22Rv1 (cell line): ENCODE measurements at regions not wholly inside any gene's neighbourhood (a gene's known extent, or its start where the extent isn't known, plus 50 kb on each side); places are given as distances from the start of the nearest gene placed in this dataset.

Experiments
- H3K27ac ChIP-seq: fragments of 450-650 bp; 2 replicates; pipeline ENCODE4 v1.5.1; 2017
- ZFX ChIP-seq: fragments of 450-650 bp; IDR thresholded peaks from 2 replicates; pipeline ENCODE4 v1.6.1; 2017; ENCODE audit warnings: antibody characterized with exemption, borderline replicate concordance
- TF ChIP-seq, protein P1 (sequence below): fragments of 450-650 bp; IDR thresholded peaks from 2 replicates; pipeline ENCODE4 v1.5.1; 2017; ENCODE audit warnings: mild to moderate bottlenecking

DNA sequence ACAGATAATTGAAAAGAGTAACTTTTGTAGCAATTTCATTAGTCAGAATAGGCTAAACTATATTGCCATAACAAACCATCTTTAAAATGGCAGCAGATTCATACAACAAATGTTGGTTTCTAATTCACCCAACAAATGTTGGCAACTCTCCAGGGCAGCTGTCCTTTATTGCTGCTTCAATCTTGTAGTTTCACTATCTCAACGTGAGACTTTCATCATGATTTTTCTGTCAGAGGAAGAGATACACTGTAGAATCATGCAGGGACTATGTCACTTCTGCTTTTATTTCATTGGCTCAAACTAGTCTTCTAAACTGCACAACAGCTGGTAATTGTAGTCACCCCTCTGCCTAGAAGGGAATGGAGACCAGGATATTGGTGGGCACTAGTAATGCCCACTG, 174.2 kb downstream of the TANC2 start:
- TF ChIP-seq, protein P1, sequence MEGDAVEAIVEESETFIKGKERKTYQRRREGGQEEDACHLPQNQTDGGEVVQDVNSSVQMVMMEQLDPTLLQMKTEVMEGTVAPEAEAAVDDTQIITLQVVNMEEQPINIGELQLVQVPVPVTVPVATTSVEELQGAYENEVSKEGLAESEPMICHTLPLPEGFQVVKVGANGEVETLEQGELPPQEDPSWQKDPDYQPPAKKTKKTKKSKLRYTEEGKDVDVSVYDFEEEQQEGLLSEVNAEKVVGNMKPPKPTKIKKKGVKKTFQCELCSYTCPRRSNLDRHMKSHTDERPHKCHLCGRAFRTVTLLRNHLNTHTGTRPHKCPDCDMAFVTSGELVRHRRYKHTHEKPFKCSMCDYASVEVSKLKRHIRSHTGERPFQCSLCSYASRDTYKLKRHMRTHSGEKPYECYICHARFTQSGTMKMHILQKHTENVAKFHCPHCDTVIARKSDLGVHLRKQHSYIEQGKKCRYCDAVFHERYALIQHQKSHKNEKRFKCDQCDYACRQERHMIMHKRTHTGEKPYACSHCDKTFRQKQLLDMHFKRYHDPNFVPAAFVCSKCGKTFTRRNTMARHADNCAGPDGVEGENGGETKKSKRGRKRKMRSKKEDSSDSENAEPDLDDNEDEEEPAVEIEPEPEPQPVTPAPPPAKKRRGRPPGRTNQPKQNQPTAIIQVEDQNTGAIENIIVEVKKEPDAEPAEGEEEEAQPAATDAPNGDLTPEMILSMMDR: no peak
- no peak for TF ChIP-seq ZFX
- H3K27ac ChIP-seq: no peak overlapping the region

DNA sequence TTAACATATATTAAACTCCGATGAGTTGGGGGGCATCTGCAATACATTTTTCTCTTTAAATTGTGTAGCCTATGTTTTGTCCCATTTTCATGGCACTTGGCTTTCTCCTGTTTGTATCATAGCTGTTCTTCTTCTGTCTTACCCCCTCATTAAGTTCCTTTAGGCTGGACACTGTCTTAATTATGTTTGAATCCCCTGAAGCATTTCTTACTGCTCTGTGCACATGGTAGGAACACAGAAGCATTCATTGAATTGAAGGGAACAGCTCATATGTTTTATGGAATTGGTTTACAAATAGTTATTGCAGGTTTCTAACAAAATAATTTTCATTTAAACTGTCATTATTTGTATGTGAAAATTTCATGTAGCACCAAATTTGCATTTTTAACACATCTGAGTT, 176.8 kb downstream of the TANC2 start:
- TF ChIP-seq, protein P1: no peak
- TF ChIP-seq ZFX: no peak
- H3K27ac ChIP-seq: no peak overlapping the region

DNA sequence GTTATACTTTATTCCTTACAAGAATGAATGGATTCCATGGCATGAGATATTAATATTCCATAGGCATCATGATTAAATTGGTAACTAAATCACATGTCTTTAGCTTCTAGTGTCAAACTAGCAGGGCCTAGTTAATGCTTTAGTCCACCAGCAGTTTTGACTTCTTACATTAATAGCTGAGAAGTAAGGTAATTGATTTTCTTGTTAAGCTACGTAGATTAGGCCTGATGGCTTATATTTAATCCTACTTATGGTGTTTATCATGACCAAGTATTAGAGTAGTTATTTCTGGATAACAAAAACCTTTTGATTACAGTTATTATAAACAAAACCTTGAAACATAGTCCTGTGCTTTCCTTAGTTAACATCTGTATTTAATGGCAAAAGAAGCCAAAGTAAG, 184.5 kb downstream of the TANC2 start:
- TF ChIP-seq, protein P1: no peak
- TF ChIP-seq ZFX: no peak
- H3K27ac ChIP-seq: no peak overlapping the region

DNA sequence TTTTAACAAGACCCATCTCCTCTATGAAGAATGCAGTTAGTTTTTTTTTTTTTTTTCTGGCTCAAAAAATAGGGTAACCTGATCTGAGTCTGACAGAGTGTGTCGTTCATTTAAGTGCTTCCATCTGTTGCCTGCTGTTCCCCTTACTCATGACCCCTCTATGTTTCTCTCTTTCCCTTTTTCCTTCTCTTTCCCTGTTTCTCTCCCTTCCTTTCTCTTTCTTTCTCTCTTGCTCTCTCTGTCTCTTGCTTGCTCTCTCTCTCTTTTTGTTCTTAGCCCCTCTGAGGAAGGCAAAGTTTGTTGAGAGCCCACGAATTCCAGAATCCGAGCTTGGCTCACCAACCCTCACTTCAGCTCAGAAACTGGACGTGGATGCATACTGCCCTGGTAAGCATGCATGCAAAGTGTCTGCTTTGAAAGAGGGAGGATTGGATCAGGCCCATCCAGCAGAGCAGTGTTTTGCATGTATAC, 185.0 kb downstream of the TANC2 start:
- no peak overlapping the region for H3K27ac ChIP-seq

DNA sequence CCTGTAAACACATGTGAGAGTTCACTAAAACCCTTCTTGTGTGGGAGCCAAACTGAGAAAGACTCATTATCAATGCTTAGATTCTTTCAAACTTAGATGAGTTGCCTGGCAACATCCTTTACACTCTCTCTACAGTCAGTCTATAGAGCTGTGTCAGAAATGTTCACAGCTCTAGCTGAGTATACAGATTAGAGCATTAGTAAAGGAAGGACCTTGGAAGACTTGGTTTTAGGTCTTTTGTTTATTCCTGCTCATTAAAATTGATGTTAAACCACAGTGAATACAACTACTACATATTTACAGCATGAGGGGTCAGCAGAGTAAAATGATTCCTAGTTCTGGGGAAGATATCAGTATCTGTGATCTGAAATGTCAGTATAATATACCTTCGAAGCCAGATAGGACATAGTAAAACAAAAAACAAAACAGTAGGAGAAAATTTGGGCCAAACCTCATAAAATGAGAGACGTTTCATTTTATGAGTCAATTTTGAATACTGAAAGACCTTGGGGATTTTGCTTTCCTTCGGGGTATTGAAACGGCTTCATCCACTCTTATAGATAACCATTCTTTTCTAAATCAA, 186.0 kb downstream of the TANC2 start:
- H3K27ac ChIP-seq: no peak overlapping the region

More for the DNA sequence above, 185.0 kb downstream of the TANC2 start:
- no peak for TF ChIP-seq ZFX
- TF ChIP-seq, protein P1: no peak

DNA sequence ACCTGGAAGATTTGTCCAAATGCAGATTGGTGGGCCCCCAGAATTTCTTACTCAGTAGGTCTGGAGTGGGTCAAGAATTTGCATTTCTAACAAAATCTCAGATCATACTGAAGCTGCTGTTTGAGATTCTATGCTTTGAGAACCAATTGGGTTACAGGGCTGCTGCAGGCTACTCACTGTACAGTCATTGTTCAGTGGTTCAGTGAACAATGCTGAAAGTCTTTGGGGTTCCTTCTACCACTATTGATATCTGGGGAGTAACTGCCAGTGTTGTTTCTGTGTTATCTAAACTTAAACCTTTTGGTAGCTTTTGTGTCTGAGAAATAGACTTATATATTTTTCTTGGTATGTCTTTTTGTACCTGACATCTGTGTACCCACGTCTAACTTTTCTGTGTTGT, 187.5 kb downstream of the TANC2 start:
- no peak for TF ChIP-seq ZFX
- TF ChIP-seq, protein P1: no peak
- no peak overlapping the region for H3K27ac ChIP-seq

More for the DNA sequence above, 186.0 kb downstream of the TANC2 start:
- TF ChIP-seq, protein P1: no peak
- TF ChIP-seq ZFX: no peak

DNA sequence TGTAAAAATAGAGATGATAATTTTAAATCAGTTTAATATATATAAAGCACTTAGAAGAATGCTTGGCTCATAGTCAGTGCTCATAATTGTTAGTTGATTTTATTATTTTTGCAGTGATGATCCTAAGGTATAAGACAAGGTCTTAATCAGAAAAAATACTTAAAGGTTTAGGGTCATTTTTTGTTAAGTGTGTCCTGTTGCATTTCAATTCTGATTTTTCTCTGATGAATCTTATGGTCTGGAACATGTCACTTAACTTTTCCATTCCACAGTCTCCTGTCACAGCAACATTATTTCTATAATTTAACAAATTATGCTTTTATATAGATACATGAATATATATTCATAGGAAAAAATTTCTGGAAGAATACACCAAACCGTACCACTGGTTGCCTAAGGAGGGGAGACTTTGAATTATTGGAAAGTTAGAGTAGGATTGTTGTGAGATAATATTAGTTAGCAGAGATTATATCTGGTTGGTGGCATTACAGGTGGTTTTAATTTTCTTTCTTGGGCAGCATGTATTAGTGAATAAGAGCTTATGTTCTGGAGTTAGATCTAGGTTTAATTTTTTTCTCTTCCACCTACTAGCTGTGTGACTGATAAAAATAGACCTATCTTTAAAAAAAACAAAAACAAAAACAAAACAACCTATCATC, 188.7 kb downstream of the TANC2 start:
- no peak for TF ChIP-seq ZFX
- TF ChIP-seq, protein P1: no peak
- no peak overlapping the region for H3K27ac ChIP-seq
